ENCODE measurements at regions not wholly inside any gene's neighbourhood (a gene's known extent, or its start where the extent isn't known, plus 50 kb on each side); places are given as distances from the start of the nearest gene placed in this dataset.

DNA sequence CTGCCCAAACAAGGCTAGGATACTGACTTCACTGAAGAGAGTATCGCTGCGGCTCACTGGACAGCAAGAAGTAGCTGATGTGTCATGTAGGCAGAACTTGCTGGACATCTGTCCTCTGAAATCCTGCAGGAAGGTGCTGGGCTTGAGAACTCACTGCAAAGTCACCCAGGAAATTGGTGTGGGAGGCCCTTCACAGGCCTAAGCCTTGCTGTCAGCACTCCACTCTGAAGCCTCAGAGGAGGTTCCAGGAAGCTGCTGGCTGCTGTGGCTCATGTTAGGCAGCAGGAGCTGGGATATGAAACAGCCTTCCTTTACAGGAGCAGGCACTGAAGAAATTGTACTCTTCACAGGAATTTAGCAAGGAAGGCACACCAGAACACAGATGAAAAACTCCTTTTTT lies 88.3 kb upstream of the CCDC68 start:
- no peak for DNase-seq (ENCODE audit: low spot score)

DNA sequence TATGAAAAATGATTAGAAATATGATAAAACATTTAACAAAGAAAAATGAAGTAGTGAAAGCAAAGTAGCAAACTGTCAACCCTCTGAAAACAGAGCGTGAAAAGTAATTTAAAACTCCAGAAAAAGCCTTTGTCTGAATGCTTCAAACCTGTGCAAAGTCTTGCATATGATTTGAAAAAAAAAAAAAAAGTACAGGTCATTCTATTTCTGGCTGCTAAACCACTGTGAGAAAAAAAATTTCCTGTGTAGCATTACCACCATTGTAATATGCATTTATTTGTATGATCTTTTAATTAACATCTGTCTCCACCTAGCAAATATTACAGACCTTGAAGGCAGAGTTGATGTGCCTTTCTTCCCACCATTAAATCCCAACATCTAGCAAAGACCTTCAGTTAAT lies 82.1 kb upstream of the CCDC68 start:
- DNase-seq (ENCODE audit: low spot score): no peak

- DNase-seq (ENCODE audit: low spot score): no peak
Measured at GRCh38 chr18:55038162-55038561, 78.9 kb upstream of the CCDC68 start.

DNA sequence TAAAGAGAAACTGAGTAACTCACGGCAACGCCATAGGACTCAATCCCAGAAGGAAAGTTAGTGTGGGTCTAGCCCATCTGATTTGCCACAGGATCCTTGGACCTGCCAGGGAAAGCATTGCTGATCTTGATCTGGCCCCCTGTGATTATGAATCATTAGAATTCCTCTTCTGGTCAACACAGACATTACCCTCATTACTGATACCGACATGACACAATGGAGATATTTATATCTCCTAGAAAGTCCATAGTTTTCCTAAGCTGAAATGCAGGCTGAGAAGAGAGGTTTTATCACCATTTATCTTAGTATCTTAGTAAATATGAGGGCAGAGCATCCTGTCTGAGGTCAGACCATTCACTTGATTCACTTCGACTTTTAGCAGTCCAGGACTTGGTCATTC lies 75.5 kb upstream of the CCDC68 start:
- DNase-seq (ENCODE audit: low spot score): no peak

- DNase-seq (ENCODE audit: low spot score): no peak
Measured at GRCh38 chr18:55031979-55032378, 72.7 kb upstream of the CCDC68 start.

- DNase-seq (ENCODE audit: low spot score): no peak
Measured at GRCh38 chr18:55031576-55031975, 72.3 kb upstream of the CCDC68 start.

- DNase-seq (ENCODE audit: low spot score): no peak
Measured at GRCh38 chr18:55031164-55031563, 71.9 kb upstream of the CCDC68 start.

- DNase-seq (ENCODE audit: low spot score): no peak
Measured at GRCh38 chr18:55024564-55024963, 65.3 kb upstream of the CCDC68 start.

GRCh38 chr18:55018602-55019001 lies 59.3 kb upstream of the CCDC68 start:
- DNase-seq (ENCODE audit: low spot score): peak; percentile 8

DNA sequence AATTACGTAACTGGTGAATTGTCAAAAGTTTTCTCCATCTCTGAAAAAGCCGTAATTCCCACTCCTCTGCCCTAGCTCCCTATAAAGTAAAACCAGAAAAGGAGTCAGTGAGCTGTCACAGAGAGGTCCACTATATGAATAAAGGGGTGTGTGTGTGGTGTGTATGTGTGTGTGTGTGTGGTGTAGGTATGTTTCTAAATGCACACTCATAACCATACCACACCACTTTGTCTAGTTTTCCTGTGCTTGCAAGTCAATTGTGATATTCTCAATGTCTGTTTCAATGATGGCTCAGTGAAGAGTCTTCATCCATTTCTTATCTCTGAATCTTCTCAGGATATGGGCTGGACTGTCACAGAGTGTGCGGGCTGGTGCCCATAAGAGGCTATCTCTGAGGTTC lies 54.8 kb upstream of the CCDC68 start:
- no peak for DNase-seq (ENCODE audit: low spot score)

DNA sequence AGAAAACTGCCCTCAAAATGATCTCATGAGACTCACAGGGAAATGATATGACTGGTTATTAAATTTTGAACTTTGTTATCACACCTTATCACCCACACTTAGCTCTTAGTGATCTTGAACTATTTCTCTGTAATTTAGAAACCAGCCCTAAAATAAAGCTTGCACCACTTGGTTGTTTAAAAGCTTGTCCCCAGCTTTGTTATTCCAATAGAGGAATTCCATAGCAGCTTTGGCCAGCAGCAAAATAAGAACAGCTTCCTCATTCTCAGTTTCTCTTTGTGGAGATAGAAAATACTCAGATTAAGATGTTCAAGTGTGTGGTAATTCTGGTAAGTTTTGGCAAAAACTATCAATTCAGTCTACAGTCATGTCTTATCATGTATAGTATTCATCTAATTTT lies 54.4 kb upstream of the CCDC68 start:
- DNase-seq (ENCODE audit: low spot score): no peak

DNA sequence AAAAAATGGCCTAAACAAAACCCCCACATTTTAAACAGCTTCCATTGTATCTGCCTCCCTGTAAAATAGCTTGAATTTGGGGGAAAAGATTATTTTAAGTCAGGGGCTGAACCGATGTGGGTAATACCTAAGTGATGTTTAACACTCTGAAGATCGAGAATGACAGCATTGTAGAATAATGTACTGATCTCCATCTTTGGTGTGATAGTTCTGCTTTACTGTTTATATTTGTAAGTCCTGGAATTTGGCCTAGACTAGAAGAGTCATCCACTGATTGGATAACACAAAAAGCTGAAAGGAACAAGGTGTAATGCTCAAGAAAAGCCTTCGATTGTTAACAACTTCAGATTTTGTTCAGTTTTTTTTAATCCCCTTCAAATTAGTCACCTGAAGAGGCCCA lies 53.8 kb upstream of the CCDC68 start:
- no peak for DNase-seq (ENCODE audit: low spot score)

GRCh38 chr18:55012008-55012407 lies 52.7 kb upstream of the CCDC68 start:
- no peak for DNase-seq (ENCODE audit: low spot score)
